Loucy (cell line): ENCODE measurements at regions not wholly inside any gene's neighbourhood (a gene's known extent, or its start where the extent isn't known, plus 50 kb on each side); places are given as distances from the start of the nearest gene placed in this dataset.
"Not testable (repeated sequence)": the region's sequence is repeated elsewhere in the genome, so short reads cannot be mapped to it uniquely, and the experiment has no call there.

Source experiments
- H2AFZ ChIP-seq: fragments of 200-600 bp; sonication (generic); 2 replicates; pipeline ENCODE4 v1.6.0; 2016; ENCODE audit warnings: antibody characterized with exemption, mild to moderate bottlenecking, low read length, moderate library complexity
- H3F3A ChIP-seq: fragments of 200-600 bp; 2 replicates; pipeline ENCODE4 v1.6.0; 2016; ENCODE audit warnings: antibody characterized with exemption, low read depth, mild to moderate bottlenecking
- H3K27me3 ChIP-seq: fragments of 200-600 bp; sonication (generic); 2 replicates; pipeline ENCODE4 v1.6.1; 2014; ENCODE audit warnings: low read length, mild to moderate bottlenecking; ENCODE audit not compliant: insufficient read depth, poor library complexity, severe bottlenecking
- H3K36me3 ChIP-seq: fragments of 200-600 bp; sonication (generic); 2 replicates; pipeline ENCODE4 v1.6.1; 2016; ENCODE audit warnings: low read length; ENCODE audit not compliant: insufficient read depth
- H3K4me1 ChIP-seq: fragments of 200-600 bp; sonication (generic); 2 replicates; pipeline ENCODE4 v1.5.1; 2014; ENCODE audit warnings: low read length, mild to moderate bottlenecking; ENCODE audit not compliant: insufficient read depth, poor library complexity, severe bottlenecking
- H3K4me2 ChIP-seq: fragments of 200-600 bp; sonication (generic); 2 replicates; pipeline ENCODE4 v1.6.0; 2014; ENCODE audit warnings: antibody characterized with exemption, low read length, low read depth, mild to moderate bottlenecking; ENCODE audit not compliant: poor library complexity, severe bottlenecking
- H3K4me3 ChIP-seq: fragments of 200-600 bp; sonication (generic); 2 replicates; pipeline ENCODE4 v1.5.1; 2014; ENCODE audit warnings: low read length, mild to moderate bottlenecking, mixed read lengths; ENCODE audit not compliant: poor library complexity, severe bottlenecking
- H3K79me2 ChIP-seq: fragments of 200-600 bp; sonication (generic); 2 replicates; pipeline ENCODE4 v1.6.1; 2014; ENCODE audit warnings: low read length; ENCODE audit not compliant: insufficient read depth
- H3K9ac ChIP-seq: fragments of 200-600 bp; sonication (generic); 2 replicates; pipeline ENCODE4 v1.6.0; 2014; ENCODE audit warnings: mild to moderate bottlenecking, low read depth, low read length, moderate library complexity; ENCODE audit not compliant: poor library complexity, severe bottlenecking
- H3K9me2 ChIP-seq: fragments of 200-600 bp; sonication (generic); replicated peaks from 2 replicates; pipeline ENCODE4 v1.6.1; 2016; ENCODE audit warnings: low read depth, low read length, mixed read lengths
- H3K9me3 ChIP-seq: fragments of 200-600 bp; sonication (generic); 2 replicates; pipeline ENCODE4 v1.6.1; 2014; ENCODE audit warnings: mild to moderate bottlenecking, antibody characterized with exemption, low read length, low read depth; ENCODE audit not compliant: insufficient read depth
- H4K20me1 ChIP-seq: fragments of 200-600 bp; sonication (generic); 2 replicates; pipeline ENCODE4 v1.6.0; 2014; ENCODE audit warnings: antibody characterized with exemption, low read length, mild to moderate bottlenecking; ENCODE audit not compliant: insufficient read depth, poor library complexity, severe bottlenecking

- not testable (repeated sequence) for H3K9ac ChIP-seq
Observed at GRCh38 chr16:88235691-88236090, 147.1 kb upstream of the ZNF469 start.

GRCh38 chr16:88236229-88236628 lies 146.5 kb upstream of the ZNF469 start:
- H2AFZ ChIP-seq, H3K4me3 ChIP-seq, H3K9ac ChIP-seq: not testable (repeated sequence)

More at GRCh38 chr16:88235691-88236090, 147.1 kb upstream of the ZNF469 start:
- H3K9me3 ChIP-seq, H2AFZ ChIP-seq, H3K4me2 ChIP-seq, H4K20me1 ChIP-seq, H3F3A ChIP-seq, H3K4me3 ChIP-seq, H3K79me2 ChIP-seq, H3K4me1 ChIP-seq, H3K9me2 ChIP-seq, H3K36me3 ChIP-seq, H3K27me3 ChIP-seq: not testable (repeated sequence)

GRCh38 chr16:88237314-88237713 lies 145.4 kb upstream of the ZNF469 start:
- H3K79me2 ChIP-seq, H3K27me3 ChIP-seq, H3K4me3 ChIP-seq, H3K4me2 ChIP-seq, H3K9ac ChIP-seq, H3F3A ChIP-seq, H3K36me3 ChIP-seq, H3K9me2 ChIP-seq, H2AFZ ChIP-seq, H4K20me1 ChIP-seq, H3K9me3 ChIP-seq, H3K4me1 ChIP-seq: not testable (repeated sequence)

More at GRCh38 chr16:88236229-88236628, 146.5 kb upstream of the ZNF469 start:
- not testable (repeated sequence) for H3K4me1 ChIP-seq, H3K36me3 ChIP-seq, H3K27me3 ChIP-seq, H3K79me2 ChIP-seq, H3K4me2 ChIP-seq, H3F3A ChIP-seq, H4K20me1 ChIP-seq, H3K9me2 ChIP-seq, H3K9me3 ChIP-seq

DNA sequence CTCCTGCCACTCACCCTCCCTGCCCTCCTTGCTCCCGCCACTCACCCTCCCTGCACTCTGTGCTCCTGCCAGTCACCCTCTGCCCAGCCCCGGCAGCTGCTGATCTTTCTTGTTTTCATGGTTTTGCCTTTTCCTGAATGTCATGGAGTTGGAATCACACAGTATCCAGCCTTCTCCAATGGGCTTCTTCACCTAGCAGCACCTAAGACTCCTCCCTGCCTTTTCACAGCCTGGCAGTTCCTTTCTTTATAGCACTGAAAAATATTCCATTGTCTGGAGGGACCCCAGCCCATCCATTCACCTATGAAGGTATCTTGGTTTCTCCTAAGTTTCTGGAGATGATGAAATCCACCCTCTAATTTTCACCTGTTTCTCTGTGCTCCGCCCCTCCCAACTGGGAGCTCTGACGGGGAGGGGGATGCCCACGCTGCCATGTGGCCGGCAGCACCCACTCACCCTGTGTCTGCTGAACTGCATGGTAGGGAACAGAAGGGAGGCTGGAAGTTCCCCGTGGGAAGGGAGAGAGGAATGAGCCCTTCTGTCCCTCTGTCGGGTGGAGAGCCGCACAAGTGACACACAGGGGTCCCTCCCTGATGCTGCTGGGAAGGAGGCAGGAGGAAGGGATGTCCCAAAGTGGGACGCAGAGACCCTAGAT lies 144.9 kb upstream of the ZNF469 start:
- not testable (repeated sequence) for H3K4me3 ChIP-seq, H3F3A ChIP-seq, H3K36me3 ChIP-seq, H3K4me2 ChIP-seq, H2AFZ ChIP-seq, H3K27me3 ChIP-seq, H3K79me2 ChIP-seq, H3K9me2 ChIP-seq, H3K9ac ChIP-seq, H4K20me1 ChIP-seq, H3K9me3 ChIP-seq, H3K4me1 ChIP-seq

- H3K4me2 ChIP-seq, H3K9me3 ChIP-seq, H3K79me2 ChIP-seq, H3K9me2 ChIP-seq, H3K4me3 ChIP-seq, H4K20me1 ChIP-seq, H3K36me3 ChIP-seq, H3F3A ChIP-seq, H3K27me3 ChIP-seq, H3K9ac ChIP-seq, H2AFZ ChIP-seq, H3K4me1 ChIP-seq: not testable (repeated sequence)
Observed at GRCh38 chr16:88238732-88239274, 144.0 kb upstream of the ZNF469 start.

GRCh38 chr16:88240118-88240517 lies 142.6 kb upstream of the ZNF469 start:
- not testable (repeated sequence) for H3F3A ChIP-seq, H3K27me3 ChIP-seq, H3K4me2 ChIP-seq, H3K9ac ChIP-seq, H3K36me3 ChIP-seq, H3K9me2 ChIP-seq, H3K79me2 ChIP-seq, H3K4me3 ChIP-seq, H4K20me1 ChIP-seq, H2AFZ ChIP-seq, H3K4me1 ChIP-seq, H3K9me3 ChIP-seq

GRCh38 chr16:88240776-88241175 lies 142.0 kb upstream of the ZNF469 start:
- not testable (repeated sequence) for H3K79me2 ChIP-seq, H3K9me2 ChIP-seq, H3K4me1 ChIP-seq, H3K9ac ChIP-seq, H3K27me3 ChIP-seq, H3K4me2 ChIP-seq, H3K36me3 ChIP-seq, H3F3A ChIP-seq, H3K9me3 ChIP-seq, H4K20me1 ChIP-seq, H3K4me3 ChIP-seq, H2AFZ ChIP-seq
